GM19468 (cell line): ENCODE measurements at regions not wholly inside any gene's neighbourhood (a gene's known extent, or its start where the extent isn't known, plus 50 kb on each side); places are given as distances from the start of the nearest gene placed in this dataset.
"Not testable (repeated sequence)": the region's sequence is repeated elsewhere in the genome, so short reads cannot be mapped to it uniquely, and the experiment has no call there.

Experiments
- ATAC-seq: cut with Tn5 transposase; IDR thresholded peaks from one replicate; pipeline ENCODE4 v1.9.1; 2021; ENCODE audit warnings: mild to moderate bottlenecking, moderate library complexity, moderate number of reproducible peaks; ENCODE audit not compliant: unreplicated experiment; ENCODE audit errors: extremely low read depth

DNA sequence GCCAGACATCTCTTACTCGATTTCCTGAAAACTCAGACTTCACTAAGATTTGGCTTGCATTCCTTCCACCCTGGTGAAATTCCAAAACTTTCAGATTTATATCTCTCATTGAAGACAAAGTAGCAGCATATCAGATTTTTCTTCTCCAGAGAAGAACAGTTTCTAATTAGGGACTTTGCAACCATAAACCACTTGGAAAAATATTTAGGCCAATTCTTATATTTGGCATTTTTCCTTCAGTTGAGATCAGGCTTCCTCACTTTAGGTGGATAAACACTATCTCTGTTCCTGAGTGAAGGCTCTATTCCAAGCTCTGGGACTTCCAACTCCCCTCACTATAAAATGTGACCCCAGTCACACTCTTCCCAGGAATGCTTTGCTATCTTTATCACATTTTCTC is 1434.3 kb upstream of the FLRT2 start:
- ATAC-seq: no peak

DNA sequence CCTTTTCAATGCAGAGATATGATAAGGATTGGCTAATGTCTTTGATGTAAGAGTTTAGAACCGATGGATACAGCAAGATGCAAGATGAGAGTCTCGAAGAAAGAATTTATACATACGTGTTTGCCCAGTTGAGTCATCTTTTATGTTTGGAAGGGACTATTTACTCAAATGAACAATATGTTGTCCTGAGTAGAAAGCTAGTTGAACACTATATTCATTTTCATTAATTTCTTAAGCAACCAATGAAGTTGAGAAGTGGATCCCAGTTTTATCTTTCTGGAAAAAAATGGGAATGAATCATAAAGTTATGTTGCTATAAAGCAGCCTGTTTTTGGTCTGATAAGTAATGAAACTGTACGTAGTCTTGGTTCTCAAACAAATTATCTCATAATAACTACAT is 1431.7 kb upstream of the FLRT2 start:
- ATAC-seq: no peak

DNA sequence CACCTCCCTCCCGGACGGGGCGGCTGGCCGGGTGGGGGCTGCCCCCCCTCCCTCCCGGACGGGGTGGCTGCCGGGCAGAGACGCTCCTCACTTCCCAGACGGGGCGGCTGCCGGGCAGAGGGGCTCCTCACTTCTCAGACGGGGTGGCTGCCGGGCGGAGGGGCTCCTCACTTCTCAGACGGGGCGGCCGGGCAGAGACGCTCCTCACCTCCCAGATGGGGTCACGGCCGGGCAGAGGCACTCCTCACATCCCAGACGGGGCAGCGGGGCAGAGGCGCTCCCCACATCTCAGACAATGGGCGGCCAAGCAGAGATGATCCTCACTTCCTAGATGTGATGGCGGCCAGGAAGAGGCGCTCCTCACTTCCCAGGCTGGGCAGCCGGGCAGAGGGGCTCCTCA is 1430.4 kb upstream of the FLRT2 start:
- ATAC-seq: not testable (repeated sequence)

DNA sequence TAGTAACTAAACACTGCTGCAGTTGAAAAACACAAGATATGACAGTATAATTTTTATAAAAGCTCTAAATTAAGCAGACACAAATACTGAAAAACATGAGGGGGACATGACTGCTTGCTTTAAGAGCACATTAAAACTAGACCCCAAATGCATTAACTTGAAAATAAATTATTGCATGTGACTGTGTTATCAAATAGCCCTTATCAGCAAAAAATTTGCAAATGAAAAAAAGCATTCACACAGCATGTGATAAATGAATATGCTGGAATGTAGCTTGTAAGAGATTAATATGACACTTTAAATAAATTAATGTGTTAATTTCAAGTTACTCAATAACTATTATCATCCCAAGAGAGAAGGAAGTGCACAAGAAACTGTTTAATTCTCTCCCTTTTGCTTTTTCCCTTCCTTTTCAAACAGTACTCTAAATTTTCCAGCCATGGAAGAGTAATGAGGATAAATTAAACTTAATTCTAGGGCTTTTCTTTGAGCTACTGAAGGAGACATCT is 1422.1 kb upstream of the FLRT2 start:
- no peak for ATAC-seq

DNA sequence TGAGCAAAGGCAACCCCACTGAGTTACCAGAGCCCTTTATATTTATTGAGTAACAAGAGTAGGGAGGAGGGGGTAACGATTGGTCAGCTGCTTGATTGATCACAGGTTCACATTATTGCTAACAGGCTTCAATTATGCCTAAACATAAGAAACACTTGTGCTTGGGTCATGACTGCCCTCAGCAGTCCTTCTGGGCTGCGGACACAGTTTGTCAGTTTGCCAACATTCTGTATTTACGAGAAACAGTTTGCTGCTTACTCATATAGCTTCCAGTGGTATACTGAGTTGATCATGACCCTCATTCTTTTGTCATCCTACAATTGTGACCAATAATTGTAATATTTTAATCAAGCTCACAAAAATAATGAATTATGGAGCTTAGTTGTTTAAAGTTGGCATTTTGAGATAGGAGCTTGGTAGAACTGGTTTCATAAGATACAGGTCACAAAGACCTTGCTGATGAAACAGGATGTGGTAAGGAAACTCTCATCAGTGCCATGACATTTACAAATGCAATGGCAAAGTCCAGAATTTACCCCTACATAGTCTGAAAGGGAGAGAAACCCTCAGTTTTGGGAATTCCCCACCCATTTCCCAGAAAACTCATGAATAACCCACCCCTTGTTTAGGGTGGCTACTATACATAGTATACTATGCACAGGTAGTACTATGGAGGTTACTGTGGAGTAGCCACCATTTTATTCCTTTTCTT is 1421.0 kb upstream of the FLRT2 start:
- no peak for ATAC-seq

DNA sequence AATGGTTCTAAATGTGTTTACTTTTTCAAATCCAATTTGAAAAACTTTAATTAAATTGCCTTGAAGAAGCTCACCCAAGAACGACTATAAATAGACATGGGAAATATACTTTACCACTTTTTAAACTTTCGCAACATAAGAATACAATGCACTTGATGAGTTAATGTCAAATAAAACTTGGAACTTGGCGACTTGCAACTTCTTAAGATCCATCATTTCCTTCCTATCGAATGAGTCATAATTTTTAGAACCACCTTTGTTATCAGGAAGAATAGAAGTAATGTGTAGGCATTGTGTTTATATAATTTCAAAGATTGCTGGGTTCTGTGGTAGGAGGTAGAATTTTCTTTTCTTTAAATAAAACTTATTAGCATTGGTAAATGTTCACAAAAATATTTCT is 1417.4 kb upstream of the FLRT2 start:
- no peak for ATAC-seq

DNA sequence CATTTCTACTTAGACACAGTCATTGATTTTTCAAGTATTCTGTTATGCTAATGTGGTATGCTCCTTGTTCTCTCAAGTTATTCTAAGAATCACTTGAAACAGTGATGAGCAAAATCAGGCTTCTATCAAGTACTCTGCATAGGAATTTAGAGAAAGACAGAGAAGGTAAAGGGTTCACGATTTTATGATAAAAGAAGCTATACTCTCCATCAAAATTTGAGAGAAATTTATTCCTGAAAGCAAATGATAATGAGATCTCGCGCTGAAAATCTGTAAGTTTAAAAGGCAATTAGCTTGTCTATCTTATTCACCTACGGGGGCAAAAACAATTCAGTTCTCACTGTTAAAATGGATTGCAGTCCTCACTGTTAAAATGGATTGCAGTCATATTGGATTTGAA is 1404.3 kb upstream of the FLRT2 start:
- ATAC-seq: no peak

DNA sequence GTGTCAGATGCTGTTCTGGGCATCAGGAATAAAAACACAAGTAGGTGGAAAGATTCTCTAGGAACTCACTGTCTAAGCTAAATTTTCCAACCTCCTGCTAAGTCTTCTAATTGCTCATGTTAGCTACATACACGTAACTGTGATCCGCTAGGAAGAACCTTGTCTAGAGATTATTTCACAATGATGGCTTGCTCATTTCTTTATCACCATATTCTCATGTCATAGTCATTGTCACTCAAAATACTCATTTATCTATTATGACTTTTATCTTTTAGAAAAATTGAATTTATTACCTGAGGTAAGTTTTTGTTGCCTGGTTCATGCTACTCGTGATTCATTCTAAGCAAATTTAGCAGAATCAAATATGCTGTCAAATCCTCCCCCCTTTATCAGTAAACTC is 1402.4 kb upstream of the FLRT2 start:
- no peak for ATAC-seq

DNA sequence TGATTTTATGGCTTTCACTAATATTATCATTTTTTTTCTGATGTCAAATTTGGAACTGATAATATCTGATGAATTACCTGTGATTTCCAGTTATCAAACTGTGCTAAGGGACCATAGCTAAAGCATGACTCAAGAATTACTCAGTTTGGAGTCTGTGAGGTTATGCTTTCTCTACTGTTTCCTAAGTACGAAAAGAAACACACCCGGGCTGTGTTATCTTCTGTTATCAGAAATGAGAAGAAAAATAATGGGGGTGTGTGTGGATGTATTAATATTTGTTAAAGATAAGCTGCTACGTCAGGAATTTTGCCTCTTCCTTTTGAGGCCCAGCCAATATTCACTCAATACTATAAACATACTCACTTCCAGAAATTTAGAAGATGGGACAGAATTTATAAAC is 1401.9 kb upstream of the FLRT2 start:
- ATAC-seq: no peak

DNA sequence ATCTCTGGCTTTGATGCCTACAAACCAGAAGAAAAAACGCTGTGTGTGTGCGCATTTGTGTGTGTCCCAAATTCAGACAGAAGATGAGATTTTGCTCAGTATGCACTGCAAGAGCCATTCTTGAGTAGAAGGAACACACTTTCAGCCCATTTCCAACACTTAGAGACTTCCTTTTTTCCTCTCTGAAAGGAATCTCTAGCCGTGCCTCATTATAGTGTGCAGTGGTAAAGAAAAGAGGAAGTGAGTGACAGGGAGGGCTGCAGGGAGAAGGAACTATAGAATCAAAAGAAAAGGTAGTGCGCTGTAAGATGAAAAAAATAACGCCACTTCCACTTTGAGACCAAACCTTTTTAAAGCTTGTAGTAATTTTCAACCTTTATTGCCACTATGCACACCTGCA is 1400.9 kb upstream of the FLRT2 start:
- no peak for ATAC-seq

DNA sequence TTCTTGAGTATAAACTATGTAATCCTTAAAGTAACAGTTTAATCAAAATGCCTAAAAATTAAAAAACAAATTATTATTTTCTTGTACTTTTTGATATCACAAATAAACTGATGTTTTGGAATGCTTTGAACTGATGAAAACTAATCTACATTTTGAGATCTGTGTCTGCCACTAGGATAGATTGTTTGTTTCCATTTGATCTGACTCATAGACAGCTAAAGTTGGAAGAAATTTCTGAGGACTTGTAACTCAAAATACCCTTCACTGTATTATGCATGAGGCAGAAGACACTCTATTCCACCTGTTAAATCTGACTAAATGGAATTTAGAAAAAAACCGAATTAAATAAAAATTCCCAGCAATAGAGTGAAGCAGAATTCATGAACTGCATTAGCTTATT is 1400.0 kb upstream of the FLRT2 start:
- no peak for ATAC-seq

DNA sequence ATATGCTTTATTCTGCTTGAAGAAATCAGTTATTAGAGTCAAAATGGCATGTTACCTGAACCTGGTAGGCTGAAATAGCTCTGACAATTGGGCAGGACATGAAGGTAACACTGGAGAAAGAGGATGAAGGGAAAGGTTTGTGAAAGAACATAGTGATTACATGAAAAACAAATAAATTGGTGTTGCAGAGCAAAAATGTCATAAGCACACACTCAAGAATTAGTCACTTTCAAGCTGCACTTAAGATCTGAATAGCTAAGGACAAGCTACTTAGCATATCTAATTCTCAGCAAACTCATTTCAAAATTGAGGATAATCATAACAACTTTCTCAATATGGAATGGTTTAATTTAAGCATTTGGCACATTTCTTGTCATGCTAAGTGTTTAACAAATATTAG is 1398.0 kb upstream of the FLRT2 start:
- ATAC-seq: no peak

DNA sequence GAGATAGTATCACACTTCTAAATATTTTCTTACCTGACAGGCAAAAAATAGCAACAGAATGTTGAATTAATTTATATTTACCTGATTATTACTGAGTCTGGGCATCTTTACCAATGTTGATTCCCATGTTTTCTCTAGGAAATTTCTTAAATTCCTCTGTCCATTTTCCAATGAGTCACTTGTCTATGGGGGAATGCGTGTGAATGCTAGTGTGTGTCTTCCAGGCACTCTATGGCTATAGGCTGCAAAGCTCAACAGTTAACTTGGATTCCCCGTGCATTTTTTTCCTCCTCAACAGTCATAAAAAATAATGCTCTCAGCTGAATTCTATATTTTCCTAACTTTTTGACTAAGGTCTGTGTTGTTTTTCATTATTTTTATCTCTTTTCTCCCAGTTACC is 1385.8 kb upstream of the FLRT2 start:
- ATAC-seq: no peak

DNA sequence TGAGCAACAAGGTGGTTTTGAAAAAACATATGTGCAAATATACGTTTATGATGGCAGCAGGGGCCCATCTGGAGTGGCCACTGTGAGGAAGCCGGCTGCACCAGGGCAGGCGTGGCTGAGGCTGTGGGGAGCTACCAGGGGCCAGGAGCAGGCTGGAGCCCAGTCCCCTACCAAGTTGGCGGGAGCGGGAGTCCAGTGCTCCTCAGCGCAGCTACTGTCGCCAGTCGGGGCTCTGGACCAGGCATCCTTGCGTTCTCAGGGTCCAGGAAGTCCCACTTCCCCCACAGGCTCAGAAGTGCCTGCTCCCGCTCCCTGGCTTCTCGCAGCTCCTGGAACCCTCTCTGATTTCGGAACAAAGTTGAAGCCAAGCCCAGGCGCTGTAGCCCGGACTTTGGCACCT is 1377.5 kb upstream of the FLRT2 start:
- ATAC-seq: no peak

DNA sequence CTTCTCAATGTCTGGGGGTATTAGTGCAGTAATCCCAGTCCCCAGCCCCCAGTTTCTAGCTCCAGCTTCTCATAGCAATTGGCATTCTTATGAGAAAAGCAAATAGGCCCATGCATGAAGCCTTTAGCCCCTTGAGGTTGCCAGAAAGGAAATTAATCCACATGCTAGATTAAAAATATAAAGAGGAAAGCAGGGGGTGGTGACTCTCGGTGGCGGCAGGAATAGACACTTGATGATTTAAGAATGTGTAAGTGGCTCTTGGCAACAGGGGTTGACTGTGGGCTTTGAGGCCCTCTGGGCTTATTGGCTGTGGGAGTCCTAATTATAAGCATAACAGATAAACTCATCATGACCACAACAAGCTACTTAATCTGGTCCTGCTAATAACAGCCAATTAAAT is 1367.3 kb upstream of the FLRT2 start:
- no peak for ATAC-seq

DNA sequence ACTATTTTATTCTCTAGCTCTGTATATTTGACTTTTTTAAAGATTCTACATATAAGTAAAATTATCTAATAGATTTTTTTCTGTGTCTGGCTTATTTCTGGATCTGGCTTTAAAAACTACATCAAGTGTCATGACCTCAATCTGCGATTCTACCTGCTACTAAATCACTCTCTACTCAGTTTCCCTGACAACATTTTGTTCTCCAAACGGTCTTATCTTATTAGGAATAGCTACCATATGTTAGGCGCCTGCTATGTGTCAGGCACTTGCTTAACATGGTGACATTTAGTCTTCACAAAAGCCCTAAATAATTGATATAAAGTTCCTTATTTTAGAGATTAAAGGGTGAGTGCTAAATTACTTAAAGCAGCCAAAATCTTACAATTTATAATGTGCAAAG is 1362.9 kb upstream of the FLRT2 start:
- no peak for ATAC-seq

DNA sequence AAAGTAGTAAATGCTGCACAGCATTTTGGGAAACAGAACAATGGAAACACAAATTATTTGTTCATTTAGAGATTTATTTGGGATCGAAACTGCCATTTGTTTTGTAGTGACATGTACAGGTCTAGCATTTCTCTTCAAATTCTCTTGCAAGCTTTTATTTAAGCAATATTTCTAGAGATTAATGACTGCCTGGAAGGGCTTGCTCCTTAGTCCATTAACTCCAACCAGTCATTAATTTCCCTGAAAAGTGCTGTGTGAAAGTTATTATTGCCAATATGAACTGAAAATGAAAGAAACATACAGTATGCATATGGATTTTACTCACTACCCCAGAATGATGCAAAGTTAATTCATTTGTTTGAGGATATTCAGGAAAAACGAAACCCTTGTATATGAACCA is 1349.6 kb upstream of the FLRT2 start:
- ATAC-seq: no peak

DNA sequence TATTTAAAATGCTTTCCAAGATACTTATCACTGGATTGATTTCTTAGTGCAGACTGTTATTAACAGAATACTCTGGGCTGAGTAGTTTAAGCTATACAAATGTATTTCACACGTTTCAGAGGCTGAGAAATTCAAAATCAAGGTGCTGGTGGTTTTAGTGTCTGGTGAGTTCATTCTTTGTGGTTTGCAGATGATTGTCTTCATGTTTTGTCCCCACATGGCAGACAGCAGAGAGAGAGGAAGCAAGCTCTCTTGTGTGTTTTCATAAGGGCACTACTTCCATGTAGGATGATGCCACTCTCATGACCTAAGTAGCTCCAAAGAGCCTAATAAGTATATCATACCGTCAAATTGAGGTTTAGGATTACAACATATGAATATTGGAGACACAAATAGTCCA is 1348.9 kb upstream of the FLRT2 start:
- no peak for ATAC-seq

DNA sequence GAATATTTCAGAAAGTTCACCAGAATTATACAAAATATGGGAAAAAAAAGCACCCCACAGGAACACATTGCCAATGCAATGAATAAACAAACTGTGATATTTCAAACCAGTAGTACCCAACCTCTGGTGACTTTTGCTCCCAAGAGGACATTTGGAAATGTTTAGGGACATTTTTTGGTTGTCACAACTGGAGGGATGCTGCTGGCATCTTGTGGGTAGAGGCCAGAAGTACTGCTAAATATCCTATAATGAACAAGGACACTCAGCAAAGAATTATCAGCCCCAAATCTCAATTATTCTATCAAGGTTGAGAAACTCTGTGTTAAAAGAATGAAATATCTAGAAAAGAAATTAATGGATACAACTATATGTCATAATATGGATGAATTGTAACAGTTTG is 1334.4 kb upstream of the FLRT2 start:
- no peak for ATAC-seq

DNA sequence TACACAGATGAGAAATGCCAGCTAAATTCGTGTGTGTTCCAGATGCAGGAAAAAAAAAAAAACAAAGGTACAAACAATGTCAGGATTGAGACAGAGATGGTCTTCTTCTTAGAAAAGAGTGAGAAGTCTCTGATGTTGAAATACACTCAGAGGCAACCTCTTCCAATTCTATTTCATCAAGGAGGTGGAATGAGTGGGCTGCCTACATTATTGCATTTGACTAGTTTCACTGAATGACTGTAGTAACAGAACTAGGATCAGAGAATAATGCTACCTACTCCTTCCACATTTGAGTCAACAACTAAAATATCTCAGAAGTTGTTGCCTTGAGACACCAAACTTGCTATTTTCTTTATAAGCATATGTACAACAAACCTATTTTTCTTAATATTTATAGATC is 1332.2 kb upstream of the FLRT2 start:
- ATAC-seq: no peak

DNA sequence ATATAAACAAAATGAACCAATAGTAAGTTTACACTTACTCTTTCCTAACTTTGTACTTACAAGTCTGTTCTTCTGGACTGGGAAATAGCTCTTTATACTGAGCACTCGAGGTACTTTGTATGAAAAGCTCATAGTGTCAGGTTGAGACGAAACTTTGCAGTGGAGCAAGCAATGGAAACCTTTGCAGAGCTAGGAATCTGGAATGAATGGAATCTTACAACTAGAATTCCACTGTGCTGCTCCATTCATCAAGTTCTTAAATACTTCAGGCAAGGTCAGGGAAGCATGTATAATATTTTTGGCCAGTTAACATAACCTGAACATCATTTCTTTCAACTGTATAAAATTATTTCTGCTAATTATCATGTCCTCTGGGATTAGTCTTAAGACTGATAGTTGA is 1327.5 kb upstream of the FLRT2 start:
- no peak for ATAC-seq

DNA sequence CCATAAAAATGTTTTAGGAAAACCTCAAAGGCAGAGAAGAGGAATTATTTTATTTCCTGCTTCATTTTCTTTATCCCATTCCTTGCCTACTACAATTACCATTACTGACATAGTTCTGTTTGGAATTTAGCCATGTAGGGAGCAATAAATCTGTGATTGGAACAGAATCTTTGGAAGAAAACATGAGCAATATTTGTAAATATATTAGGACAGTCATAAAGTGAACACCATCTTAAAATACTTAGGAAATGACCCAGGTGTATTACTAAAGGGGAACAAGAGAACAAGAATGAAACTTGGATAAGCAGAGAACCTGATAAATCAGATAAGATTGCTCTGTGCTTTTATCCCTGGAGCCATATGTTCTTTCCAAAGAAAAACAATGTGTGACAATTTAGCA is 1326.0 kb upstream of the FLRT2 start:
- ATAC-seq: no peak

DNA sequence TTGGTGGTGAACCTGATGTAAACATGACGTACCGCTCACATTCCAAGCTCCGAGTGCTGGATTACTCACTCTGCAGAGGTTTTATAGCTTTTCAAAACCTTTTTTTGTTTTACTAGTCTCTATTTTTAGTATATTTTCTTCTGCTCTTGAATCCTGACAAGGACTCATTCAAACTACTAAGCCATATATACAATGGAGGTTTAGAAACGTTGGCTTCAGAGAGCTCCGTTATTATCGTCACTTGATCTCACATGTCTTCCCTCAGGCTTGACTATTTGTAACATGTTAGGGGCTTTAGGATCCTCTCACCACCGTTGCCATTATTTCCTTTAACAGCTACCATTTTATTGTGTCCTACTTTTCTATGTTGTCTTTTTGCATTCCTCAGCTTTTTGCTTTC is 1321.5 kb upstream of the FLRT2 start:
- no peak for ATAC-seq
